LNCAP (cell line): ENCODE measurements at regions not wholly inside any gene's neighbourhood (a gene's known extent, or its start where the extent isn't known, plus 50 kb on each side); places are given as distances from the start of the nearest gene placed in this dataset.

Experiments used
- TF ChIP-seq, protein P1 (sequence below): fragments of 450-650 bp; IDR thresholded peaks from 2 replicates; pipeline ENCODE4 v1.5.1; 2017; ENCODE audit warnings: mild to moderate bottlenecking

DNA sequence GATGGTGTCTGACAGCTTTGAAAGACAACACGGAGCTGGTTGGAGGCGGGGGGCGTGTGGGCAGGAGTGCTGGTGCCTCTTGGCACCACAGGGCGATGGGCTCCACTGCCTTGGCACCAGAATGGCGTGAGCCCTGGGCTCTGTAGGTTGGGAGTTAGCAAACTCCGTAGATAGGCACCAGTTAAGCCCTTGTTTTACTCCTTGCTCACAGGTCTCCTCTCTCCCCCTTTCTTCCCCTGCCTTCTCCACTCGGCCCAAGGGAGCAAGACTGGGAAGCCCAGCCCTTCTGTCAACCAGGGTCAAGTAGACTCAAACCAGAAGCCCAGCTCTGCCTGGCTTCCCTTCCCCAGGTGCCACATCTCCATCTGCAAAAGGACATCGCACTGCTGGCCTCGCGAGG, 281.7 kb upstream of the ID2 start:
- TF ChIP-seq, protein P1, sequence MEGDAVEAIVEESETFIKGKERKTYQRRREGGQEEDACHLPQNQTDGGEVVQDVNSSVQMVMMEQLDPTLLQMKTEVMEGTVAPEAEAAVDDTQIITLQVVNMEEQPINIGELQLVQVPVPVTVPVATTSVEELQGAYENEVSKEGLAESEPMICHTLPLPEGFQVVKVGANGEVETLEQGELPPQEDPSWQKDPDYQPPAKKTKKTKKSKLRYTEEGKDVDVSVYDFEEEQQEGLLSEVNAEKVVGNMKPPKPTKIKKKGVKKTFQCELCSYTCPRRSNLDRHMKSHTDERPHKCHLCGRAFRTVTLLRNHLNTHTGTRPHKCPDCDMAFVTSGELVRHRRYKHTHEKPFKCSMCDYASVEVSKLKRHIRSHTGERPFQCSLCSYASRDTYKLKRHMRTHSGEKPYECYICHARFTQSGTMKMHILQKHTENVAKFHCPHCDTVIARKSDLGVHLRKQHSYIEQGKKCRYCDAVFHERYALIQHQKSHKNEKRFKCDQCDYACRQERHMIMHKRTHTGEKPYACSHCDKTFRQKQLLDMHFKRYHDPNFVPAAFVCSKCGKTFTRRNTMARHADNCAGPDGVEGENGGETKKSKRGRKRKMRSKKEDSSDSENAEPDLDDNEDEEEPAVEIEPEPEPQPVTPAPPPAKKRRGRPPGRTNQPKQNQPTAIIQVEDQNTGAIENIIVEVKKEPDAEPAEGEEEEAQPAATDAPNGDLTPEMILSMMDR, result no peak

GRCh38 chr2:8402222-8402621, 279.6 kb upstream of the ID2 start:
- TF ChIP-seq, protein P1, result no peak

GRCh38 chr2:8403876-8404275, 278.0 kb upstream of the ID2 start:
- TF ChIP-seq, protein P1, result no peak

GRCh38 chr2:8405334-8405733, 276.5 kb upstream of the ID2 start:
- TF ChIP-seq, protein P1, result no peak

GRCh38 chr2:8406271-8406670, 275.6 kb upstream of the ID2 start:
- TF ChIP-seq, protein P1, result no peak

DNA sequence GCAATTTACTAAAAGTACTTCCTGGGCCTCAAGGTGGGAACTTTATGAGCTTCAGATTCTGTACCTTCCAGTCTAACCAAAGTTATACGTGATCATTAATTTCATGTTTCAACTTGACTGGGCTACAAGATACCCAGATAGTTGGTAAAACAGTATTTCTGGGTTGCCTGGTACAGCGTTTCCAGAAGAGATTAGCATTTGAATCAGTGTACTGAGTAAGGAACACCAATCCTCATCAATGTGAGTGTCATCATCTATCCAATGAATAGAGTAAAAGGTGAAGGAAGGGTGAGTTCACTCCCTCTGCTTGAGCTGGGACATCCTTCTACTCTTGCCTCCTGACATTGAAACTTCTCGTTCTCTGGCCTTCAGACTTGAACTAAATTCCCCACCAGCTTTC, 274.5 kb upstream of the ID2 start:
- TF ChIP-seq, protein P1, result no peak

DNA sequence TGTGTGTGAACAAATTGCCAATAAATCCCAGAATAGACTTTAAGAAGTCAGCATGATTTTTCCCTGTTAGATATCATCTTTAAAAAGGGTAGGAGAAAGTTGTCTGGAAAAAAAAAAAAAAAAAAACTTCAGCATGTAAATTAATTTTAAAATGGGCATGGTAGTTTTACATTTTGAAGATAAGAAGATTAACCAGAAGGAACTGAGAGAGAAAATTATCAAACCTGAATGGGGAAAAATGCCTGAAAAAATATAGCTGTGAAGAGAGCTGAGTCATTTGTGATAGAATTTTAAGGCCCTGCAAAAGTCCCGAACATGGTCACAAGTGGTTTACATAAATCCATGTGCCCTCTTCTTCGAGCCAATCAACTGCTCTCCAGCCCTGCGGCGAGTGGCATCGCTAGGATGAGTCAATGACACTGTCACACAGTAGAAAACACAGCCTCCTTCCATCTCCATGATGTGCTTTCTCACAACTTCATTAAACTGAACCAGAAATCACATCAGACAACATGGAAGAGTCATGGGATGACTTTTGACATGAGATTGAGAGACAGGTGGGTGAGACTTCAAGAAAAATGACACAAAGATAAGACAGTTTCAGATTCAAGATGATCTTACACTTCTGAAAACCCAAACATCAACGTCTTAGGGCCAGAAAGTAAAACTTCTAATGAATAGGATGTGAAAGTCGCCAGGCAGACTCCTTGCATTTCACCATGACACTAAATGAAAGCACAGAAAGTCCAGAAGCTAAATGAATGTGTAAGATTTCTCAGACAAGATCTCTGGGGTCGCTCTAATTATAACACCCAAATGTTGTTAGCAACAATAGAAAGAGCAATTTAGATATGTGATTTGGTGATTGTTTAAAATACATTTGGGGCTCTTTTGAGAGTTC, 273.0 kb upstream of the ID2 start:
- TF ChIP-seq, protein P1, result no peak
